Limb (tissue), 2 donors: ENCODE measurements at regions not wholly inside any gene's neighbourhood (a gene's known extent, or its start where the extent isn't known, plus 50 kb on each side); places are given as distances from the start of the nearest gene placed in this dataset.

Source experiments
- DNase-seq, 2 donors: peaks; one replicate each; pipeline ENCODE4 v3.0.0-alpha.2; 2016; ENCODE audit errors: extremely low spot score in 2 of 2

DNA sequence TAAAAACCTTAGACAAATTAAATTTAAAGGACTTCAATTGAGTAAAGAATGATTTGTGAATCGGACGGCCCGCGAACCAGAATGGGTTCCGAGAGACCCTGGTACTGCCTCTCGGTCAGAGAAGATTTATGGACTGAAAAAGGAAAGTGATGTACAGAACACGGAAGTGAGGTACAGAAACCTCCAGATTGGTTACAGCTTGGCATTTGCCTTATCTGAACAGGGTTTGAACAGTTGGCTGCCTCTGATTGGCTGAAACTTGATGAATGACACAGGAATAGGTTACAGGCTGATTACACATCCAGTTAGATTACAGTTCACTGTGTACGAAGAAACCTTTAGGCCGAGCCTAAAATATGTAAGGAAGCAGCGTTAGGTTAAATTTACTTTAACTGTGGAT is 156.5 kb upstream of the EGFLAM start:
- DNase-seq = no peak

DNA sequence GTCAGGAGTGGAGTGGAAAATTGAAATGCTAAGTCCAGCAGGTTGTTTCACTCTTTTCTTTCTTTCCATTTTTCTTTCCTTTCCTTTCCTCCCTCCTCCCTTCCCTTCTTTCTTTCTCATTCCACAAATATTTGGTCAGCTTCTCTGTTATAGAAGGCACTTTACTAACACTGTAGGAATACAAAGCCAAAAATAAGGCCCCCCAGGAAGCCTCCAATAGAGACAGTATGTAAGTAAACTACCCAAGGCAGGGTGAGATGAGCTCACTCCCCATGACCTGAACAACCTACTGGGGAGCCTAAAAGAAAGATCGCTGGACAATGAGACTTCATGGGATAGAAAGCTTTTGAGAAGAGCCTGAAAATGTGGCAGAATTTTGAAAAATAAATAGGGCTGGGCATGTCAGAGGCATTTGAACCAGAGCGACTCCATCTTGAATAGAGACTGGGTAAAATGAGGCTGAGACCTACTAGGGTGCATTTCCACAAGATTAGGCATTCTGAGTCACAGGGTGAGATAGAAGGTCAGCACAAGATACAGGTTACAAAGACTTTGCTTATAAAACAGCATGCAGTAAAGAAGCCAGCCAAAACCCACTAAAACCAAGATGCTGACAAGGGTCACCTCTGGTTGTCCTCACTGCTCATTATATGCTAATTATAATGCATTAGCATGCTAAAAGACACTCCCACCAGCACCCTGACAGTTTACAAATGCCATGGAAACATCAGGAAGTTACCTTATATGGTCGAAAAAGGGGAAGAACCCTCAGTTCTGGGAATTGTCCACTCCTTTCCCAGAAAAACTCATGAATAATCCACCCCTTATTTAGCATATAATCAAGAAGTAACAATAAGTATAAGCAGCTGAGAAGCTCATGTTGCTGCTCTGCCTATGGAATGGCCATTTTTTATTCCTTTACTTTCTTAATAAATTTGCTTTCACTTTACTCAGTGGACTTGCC is 158.9 kb upstream of the EGFLAM start:
- no peak for DNase-seq

DNA sequence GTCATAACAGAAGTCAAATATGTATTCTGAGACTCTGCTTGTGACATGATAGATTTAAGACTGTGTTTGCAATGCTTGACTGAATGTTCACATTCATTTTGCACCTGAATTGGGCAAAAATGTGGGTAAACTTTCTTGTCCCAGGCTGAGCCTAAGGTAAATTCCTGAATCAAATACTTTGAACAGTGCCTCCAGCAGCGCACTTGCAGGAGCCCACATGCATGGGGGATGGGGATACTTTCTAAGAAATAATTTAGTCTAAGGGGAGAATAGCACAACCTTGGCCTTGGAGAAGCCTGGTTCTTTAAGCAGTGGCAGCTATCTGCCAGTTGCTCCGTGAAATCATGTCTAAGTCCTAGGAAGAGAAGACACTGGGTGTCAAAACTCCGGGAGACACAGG is 163.5 kb upstream of the EGFLAM start:
- DNase-seq = no peak

DNA sequence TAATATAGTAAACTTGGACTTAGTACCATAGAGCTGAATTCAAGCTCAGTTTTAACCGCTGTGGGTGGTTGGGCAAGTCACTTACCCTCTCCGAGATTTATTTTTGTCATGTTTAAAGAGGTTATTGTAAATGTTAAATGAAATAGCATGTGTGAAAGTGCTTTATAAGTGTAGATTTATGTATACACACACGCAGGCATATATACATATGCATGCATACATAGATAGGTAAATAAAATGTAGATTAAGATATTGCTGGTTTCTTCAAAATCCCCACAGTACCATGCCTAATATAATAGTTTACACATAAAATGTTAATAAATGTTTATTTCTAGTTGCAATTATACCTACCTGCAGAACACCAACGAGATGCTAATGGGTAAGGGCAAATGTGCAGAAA is 164.5 kb upstream of the EGFLAM start:
- DNase-seq = no peak

DNA sequence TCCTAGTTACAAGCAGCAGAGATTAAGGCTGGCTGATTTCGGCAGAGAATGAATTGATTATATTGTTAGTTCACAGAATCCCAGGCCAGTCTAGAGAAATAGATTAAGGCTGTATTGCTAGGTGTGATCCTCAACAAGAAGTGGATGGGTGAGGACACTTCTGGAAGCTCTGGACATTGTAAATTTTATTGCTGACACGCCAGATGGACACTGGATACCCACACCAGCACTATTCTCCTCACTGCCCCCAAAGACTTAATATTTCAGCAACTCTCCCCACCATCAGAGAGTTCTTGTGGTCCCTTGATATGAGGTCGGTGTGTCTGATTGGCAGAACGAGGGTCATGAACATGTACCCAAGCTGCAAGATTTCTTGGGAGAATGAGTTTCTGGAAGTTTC is 171.6 kb upstream of the EGFLAM start:
- no peak for DNase-seq

DNA sequence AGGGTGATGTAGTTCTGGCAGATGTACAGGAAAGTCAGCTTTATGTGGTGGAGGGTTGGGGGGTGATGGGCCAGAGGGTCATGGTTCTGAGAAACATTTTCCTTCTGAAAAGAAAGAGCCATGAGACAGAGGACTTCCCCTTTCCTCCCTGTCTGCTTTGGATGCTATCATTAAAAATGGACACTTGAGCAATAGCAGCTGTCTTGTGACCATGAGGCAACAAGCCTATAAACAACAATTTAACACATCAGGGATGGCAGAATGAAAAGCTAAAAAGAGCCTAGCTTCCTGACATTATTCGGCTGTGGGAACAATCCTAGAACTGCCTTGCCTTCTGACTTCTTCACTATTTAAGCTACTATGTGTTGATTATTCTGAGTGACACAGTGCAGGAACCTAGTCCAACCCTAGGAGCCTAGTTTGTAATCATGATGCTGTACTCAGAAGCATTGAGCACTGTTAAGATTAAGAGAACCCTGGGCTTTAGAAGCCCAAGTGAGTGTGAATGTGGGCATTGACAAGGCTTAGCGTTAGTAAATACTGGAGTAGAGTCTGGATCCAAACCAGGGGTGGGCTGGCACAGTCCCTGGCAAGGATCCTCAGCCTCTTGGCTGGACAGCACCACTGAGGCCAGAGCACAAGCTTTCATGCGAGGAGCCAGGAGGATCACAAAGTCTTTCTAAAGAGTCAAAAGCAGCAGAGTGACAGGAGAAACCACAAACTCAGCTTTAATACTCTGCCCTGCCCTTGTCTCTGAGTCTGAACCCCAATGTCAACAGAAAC is 178.5 kb upstream of the EGFLAM start:
- no peak for DNase-seq

DNA sequence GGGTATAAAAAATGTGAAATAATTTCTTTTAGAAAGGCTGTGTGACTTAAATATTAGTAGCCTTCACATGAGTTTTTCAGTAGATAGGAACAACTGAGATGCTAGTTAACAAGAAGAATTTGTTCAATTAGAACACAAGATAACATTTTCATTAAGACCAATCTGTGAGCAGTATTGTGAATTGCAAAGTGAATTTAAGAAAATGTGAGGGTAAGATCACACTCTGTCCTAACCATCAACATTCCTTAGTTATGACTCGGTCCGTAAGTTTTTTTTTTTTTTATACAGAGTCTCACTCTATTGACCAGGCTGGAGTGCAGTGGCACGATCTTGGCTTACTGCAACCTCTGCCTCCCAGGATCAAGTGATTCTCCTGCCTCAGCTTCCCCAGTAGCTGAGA is 180.2 kb upstream of the EGFLAM start:
- no peak for DNase-seq

DNA sequence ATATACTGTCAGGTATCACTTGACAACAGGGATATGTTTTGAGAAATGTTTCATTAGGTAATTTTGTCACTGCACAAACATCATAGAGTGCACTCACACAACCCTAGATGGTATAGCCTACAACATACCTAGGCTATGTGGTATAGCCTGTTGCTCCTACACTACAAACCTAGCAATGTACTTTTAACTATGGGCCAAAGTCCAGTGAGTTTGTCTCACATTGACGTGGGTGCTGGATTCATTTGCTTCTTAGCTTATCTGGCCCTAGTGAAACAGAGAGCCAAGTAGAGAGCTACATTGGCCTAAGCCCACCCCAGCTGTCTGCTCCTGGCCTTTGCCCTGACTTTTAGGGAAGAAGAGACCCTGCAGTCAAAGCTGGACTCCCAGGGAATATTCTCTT is 180.7 kb upstream of the EGFLAM start:
- no peak for DNase-seq

DNA sequence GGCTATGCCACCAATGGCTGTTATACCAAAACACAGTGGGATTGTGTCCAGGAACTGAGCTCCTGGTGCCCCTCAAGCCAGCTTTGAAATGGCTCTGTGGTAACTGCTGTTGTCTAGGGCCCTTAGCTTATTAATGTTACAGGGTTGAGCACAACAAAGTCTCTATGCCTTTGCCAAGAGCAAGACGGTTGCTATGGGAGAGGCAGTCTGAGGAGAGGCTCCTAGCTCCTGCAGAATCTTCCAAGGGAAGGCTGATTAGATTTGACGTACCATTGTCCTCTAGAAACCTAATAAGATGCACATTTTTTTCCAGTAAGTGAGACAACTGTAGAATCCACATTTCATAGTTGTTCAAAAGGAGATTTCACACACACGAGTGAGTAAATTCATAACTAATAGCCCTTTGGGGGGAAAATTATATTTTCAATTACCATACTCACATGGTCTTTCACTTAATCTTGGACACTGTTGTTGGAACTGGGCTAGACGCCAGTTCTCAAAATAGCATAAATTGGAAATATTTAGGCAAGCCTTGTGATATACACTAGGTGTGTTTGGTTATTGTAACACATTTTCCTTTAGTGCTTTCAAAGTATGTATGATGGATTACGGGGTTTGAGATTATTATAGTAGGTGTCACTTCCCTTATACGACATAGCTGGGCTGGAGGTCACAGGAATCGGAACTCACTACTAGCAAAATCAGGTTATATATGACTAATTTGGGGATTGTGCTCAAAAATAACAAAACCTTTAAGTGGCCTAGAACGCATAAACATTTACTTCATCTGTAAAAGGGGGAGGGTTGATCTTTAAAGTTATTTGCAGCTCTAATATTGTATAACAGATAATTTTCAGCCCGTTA is 186.3 kb upstream of the EGFLAM start:
- peak in 1 of 2 donors; percentile 30 for DNase-seq

DNA sequence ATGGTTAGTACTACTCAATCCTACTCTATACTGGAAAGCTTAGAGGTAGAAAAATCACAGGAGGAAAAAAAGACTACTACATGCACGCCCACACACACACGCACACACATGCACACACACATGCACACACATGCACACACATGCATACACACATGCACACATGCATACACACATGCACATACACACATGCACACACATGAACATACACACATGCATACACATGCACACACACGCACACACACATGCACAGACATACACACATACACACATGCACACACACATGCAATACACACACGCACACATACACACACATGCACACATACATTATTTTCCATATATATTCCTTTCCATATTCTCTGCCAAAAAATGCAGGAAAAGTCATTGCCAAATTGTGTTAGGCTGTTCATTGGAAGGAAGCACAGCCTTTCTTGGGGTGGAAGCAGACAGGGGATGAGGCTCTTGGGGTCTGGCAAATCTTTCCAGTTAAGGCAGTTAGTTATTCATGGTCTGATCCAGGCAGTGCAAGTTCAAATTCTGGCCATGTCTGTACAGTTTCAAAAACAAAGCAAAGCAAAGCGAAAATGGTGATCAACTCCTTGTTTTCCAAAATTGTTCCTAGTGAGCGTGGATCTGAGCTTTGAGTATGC is 187.9 kb upstream of the EGFLAM start:
- DNase-seq = no peak

DNA sequence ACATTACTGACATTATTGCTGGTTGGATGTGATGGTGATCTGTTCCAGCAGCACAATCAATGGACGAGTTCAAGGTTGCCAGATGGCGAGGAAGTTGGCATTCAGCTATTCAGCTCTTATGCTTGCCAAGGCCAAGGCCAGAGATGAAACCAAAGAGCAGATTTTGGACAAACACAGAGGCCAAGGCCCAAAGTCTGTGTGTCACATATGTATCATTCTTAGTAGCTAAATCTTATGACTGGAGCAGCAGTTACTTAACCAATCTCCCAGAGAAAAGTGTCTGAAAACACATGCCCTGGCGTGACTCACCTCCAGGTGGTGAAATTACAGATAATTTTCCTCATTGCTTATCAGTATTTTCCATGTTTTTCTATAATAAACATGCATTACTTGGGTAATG is 189.0 kb upstream of the EGFLAM start:
- no peak for DNase-seq

DNA sequence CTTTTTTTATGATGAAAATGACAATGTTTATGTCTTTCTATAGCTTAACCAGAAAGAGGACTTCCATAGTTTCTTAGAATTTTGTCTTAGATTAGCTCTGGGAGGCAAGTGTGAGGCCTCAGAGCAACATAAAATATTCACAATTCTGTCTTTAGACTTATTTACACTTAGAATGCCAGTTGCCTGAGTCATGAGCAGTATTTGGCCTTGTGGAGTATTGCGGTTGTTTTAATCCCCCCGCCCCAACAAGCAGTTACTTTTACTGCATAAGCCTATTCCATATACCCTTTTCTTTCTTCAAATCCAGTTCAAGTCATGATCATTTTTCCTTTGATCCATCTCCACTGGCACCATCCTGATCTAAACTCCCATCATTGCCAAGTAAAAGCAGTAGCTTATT is 198.0 kb upstream of the EGFLAM start:
- DNase-seq = no peak

DNA sequence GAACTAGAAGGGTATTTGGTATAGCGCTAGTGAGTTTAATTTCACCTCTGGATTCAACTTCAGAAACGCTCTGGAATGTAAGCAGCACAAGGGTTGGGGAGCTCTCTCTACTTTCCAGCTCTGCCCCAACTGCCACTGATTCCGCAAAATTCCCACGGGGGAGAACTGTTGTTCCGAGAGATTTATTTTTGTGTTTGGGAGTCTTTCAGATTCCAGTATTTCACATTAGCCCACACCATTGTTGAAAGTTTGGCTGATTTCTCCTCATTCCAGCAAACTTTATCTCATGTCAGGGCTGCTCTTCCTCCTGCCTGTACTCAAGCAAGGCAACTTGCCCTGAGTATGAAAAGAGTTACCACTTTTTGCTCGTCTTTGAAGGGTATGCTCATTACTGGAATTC is 198.5 kb upstream of the EGFLAM start:
- no peak for DNase-seq

DNA sequence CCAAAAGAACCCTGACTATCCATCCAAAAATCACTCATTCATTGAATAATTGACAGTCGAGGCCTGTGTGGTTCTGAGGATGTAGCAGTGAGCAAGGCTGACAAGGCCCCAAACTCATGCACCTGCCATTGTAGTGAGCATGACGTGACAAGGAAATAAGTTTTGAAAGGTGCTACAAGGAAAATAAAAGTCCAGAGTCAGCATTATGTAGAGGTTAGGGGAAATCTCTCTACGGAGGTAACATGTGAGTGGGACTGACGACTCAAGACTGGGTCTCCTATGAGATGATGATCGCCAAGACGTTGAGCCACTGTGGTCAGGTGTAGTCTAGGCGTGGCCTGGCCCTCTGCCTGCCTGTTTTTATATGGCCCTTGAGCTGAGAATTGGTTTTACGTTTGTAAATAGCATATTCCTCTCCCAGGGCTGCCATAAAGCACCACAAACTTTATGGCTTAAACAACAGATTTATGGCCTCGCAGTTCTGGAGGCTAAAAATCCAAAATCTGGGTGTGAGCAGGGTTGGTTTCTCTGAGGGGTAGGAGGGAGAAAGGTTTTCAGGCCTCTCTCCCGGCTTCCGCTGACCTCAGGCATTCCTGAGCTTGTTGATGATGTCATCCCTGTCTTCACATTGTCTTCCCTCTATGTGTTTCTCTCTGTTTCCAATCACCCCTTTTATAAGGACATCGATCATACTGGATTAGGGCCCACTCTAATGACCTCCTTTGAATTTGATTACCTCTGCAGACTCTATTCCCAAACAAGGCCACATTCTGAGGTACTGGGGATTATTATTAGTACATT is 206.4 kb upstream of the EGFLAM start:
- no peak for DNase-seq

DNA sequence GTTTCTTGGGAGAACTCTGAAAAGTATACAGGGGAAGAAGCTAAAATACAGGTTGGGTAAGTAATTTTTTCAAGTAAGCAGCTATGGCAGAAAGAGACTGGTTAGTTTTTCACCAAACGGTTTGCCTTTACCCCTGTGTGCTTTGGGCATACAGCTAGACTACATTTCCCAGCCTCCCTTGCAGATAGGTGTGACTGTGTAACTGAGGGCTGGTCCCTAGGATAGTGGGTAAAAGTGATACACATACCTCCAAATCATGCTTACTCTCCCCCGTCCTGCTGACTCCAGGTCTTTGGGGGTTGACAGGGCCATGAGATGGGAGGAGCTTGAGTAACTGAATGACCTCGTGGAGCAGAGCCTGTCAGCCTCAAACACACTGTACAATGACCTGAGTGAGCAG is 208.6 kb upstream of the GDNF start:
- DNase-seq = no peak

DNA sequence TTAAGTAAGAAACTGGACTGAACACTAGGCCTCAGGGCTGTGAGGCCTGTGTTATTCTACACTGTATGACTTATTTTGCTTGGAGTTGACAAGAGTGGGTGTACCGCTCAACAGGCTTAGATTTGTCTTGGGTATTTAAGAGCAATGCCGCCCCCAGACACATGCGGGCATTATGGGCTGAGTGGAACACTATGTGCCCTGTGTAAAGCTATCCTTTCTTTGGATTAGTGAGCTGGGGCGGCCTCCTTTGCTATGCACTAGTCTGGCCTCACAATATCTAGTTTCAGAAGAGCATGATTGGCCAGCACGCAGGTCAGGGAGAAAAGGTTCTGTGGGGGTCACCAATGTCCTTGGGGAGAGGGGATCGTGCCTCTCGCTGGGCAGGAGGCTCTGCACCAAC is 206.3 kb upstream of the GDNF start:
- DNase-seq = no peak

DNA sequence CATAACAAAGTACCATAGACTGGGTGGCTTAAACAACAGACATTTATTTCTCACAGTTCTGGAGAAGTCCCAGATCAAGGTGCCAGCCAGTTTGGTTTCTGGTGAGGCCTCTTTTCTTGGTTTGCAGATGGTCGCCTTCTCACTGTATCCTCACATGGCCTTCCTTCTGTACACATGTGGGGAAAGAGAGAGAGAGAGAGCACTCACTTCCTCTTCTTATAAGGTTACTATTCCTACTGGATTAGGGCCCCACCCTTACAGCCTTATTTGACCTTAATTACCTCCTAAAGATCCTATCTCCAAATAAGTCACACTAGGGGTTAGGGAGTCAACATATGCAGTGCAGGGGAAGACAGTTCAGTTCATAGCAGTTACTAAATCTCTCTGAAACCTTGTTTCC is 205.6 kb upstream of the GDNF start:
- no peak for DNase-seq

DNA sequence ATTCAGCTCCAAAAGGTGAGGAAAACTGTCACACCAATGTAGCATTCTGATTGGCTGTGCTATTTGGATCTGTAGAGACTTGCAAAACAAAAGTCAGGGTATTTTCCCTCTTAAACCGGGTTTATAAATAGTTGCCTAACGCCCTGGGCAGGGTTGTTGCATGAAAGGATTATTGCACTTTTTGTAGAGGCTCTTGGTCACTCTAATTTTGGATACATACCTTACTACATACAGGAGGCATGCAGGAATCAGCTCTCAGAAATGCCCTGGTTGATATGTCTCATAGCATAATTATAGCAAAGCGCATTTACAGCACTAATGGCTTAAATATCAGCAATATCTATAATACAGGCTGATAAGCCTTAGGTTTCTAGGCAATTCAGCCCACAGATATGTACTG is 200.0 kb upstream of the GDNF start:
- DNase-seq = no peak

DNA sequence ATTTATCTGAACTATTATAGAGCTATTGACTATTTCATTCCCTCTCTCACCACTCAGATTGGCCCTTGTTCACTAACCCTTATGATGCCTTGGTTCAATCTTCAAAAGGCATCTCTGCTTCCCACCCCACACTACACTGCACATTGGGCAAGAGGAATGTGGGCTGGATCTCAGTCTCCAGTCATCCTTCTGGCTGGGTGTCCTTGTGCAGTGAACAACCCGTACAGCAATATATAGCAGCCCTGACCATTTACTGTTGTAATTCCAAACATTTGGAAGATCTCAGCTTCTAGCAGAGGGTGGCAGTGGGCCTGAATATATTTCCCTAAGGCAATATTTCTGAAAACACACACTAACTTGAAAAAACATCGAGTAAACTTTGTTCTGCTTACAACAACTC is 199.2 kb upstream of the GDNF start:
- no peak for DNase-seq

DNA sequence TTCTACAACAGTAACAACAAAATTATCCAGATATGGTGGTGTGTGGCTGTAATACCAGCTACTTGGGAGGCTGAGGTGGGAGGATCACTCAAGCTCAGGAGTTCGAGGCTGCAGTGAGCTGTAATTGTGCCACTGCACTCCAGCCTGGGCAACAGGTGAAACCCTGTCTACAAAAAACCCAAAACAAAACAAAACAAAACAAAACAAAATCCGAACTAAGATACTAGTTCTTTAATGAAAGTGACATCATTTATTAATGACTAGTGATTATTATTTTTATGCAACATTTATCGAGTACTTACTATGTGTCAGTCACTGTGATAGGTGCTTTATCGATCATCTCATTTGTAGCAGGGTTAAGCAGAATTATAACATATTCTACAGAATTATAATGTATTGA is 196.9 kb upstream of the GDNF start:
- no peak for DNase-seq

DNA sequence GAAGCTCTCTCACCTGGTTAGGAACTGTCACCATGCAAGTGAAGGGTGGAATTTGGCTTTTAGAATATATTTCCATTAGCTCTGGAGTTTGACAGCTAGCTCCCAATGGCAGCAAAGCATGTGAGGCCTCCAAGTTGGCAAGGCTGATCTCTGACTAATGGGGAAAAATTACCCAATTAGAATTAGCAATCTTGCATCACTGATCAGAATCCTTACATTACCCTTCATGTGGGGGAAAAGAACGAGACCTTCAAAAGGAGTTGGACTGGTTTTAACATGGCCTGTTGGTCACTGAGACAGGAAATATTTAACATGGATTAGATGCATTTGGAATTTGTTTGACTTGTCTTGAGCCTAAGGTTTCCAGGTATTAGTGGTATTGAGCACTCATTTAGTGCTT is 192.3 kb upstream of the GDNF start:
- no peak for DNase-seq
